Subcutaneous abdominal adipose tissue (tissue), 5 donors: ENCODE measurements at regions not wholly inside any gene's neighbourhood (a gene's known extent, or its start where the extent isn't known, plus 50 kb on each side); places are given as distances from the start of the nearest gene placed in this dataset.
"Not testable (repeated sequence)": the region's sequence is repeated elsewhere in the genome, so short reads cannot be mapped to it uniquely, and the experiment has no call there.

ENCODE experiments used
- H3K27ac ChIP-seq: one replicate; pipeline ENCODE4 v1.7.0; 2013; ENCODE audit warnings: low read depth, mild to moderate bottlenecking, inconsistent platforms, low read length, moderate library complexity
- H3K27me3 ChIP-seq, 5 donors: one replicate each; pipeline ENCODE4 v1.7.0; 2013; ENCODE audit warnings: low read length in 5 of 5, inconsistent platforms in 1 of 5; ENCODE audit not compliant: control insufficient read depth in 5 of 5, insufficient read depth in 4 of 5
- H3K36me3 ChIP-seq, 5 donors: one replicate each; pipeline ENCODE4 v1.7.0; 2013; ENCODE audit warnings: low read length in 5 of 5; ENCODE audit not compliant: control insufficient read depth in 5 of 5, insufficient read depth in 5 of 5
- H3K4me1 ChIP-seq, 5 donors: one replicate each; pipeline ENCODE4 v1.7.0; 2013; ENCODE audit warnings: low read length in 5 of 5, mild to moderate bottlenecking in 3 of 5, moderate library complexity in 1 of 5; ENCODE audit not compliant: control insufficient read depth in 5 of 5, insufficient read depth in 5 of 5
- H3K4me3 ChIP-seq, 5 donors: one replicate each; pipeline ENCODE4 v1.7.0; 2013; ENCODE audit warnings: low read length in 5 of 5, low read depth in 1 of 5
- H3K9ac ChIP-seq, 5 donors: one replicate each; pipeline ENCODE4 v1.7.0; 2013; ENCODE audit warnings: low read length in 5 of 5, mild to moderate bottlenecking in 4 of 5, moderate library complexity in 3 of 5
- H3K9me3 ChIP-seq, 5 donors: one replicate each; pipeline ENCODE4 v1.7.0; 2013; ENCODE audit warnings: low read length in 5 of 5; ENCODE audit not compliant: control insufficient read depth in 5 of 5
- donor health status: healthy.
- donor health status: healthy.
- donor health status: healthy.
- donor health status: healthy.
- donor health status: healthy.

DNA sequence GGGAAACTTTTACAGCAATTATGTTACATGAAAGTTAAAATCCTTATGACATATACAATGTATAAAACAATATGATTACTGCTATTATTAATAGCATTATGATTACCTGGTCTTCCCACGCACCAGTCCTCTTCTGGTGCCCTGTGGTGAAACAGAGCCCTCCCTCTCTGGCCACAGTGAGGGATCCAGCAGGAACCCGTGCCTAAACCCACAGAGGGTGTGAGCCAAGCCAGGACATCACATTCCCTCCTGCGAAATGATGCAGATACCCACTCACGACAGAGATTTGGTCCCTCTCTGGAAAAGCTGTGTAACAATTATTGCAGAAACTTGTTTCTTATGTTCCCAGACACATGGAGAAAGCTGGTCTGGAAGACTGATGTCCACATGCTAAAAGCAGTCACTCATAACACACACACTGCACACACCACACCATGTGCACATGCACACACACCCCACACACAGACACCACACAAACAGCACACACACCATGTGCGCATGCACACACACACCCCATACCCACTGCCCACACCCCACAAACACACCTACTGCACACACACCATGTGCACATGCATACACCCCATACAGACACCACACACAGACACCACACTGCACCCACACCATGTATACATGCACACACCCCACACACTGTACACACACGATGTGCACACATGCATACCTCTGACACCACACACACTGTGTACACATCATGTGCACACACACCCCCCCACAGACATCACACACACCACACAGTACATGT is 1462.2 kb downstream of the FOXD4L5 start:
- not testable (repeated sequence) for H3K4me1 ChIP-seq, H3K4me3 ChIP-seq, H3K27ac ChIP-seq, H3K36me3 ChIP-seq, H3K9ac ChIP-seq, H3K27me3 ChIP-seq
- peaks cover 2 to 15% (median 5%) of the 10 kb centered on the region in 5 donors for H3K9me3 ChIP-seq

DNA sequence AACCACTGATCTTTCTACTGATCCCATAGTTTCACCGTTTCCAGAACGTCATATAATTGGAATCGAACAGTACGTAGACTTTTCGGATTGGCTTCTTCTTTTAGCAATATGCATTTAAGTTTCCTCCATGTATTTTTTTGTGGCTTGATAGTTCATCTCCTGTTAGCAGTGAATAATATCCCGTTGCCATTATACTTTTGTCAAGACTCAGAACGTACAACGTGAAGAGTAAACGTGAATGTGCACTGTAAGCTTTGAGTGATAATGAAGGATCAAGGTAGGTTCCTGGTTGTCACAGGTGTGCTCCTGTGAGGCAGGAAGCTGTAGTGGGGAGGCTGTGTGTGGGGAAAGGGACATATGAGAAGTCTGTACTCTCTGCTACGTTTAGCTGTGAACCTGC is 1463.7 kb downstream of the FOXD4L5 start:
- H3K9me3 ChIP-seq, result peaks cover 7 to 24% (median 10%) of the 10 kb centered on the region in 5 donors
- not testable (repeated sequence) for H3K4me3 ChIP-seq, H3K27ac ChIP-seq, H3K9ac ChIP-seq, H3K36me3 ChIP-seq
- peaks cover 0 to 14% (median 6%) of the 10 kb centered on the region in 5 donors for H3K4me1 ChIP-seq
- peaks cover 5 to 15% (median 10%) of the 10 kb centered on the region in 5 donors for H3K27me3 ChIP-seq

DNA sequence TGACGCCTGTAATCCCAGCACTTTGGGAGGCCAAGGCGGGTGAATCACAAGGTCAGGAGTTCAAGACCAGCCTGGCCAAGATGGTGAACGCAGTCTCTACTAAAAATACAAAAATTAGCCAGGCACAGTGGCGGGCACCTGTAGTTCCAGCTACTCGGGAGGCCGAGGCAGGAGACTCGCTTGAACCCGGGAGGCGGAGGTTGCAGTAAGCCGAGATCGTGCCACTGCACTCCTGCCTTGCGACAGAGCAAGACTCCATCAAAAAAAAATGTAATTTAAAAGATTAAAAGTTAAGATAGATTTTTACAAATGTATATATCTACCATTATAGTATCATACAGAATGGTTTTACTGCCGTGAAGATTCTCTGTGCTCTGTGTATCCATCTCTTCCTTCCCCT is 1464.1 kb downstream of the FOXD4L5 start:
- not testable (repeated sequence) for H3K9ac ChIP-seq, H3K4me3 ChIP-seq, H3K27ac ChIP-seq, H3K36me3 ChIP-seq
- Histone ChIP-seq H3K9me3 (peaks cover 7 to 28% (median 11%) of the 10 kb centered on the region in 5 donors), H3K27me3 (peaks cover 5 to 15% (median 10%) of the 10 kb centered on the region in 5 donors), H3K4me1 (peaks cover 0 to 14% (median 6%) of the 10 kb centered on the region in 5 donors)

DNA sequence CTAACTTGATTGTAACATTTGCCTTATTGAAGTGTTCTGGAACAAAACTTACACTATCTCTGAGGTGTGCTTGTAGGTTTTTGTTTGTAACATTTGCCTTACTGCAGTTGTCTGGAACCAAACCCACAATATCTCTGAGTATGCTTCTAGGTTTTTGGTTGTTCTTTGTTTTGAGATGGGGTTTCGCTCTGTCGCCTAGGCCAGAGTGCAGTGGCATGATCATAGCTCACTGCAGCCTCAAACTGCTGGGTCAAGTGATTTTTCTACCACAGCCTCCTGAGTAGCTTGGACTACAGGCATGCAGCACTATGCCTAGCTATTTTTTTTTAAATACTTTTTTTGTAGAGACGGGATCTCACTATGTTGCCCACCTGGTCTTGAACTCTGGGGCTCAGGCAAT is 1464.6 kb downstream of the FOXD4L5 start:
- Histone ChIP-seq H3K27me3 (peaks cover 5 to 15% (median 10%) of the 10 kb centered on the region in 5 donors), H3K9me3 (peaks cover 7 to 33% (median 13%) of the 10 kb centered on the region in 5 donors), H3K4me1 (peaks cover 0 to 14% (median 6%) of the 10 kb centered on the region in 5 donors)
- H3K36me3 ChIP-seq, H3K9ac ChIP-seq, H3K4me3 ChIP-seq, H3K27ac ChIP-seq: not testable (repeated sequence)

DNA sequence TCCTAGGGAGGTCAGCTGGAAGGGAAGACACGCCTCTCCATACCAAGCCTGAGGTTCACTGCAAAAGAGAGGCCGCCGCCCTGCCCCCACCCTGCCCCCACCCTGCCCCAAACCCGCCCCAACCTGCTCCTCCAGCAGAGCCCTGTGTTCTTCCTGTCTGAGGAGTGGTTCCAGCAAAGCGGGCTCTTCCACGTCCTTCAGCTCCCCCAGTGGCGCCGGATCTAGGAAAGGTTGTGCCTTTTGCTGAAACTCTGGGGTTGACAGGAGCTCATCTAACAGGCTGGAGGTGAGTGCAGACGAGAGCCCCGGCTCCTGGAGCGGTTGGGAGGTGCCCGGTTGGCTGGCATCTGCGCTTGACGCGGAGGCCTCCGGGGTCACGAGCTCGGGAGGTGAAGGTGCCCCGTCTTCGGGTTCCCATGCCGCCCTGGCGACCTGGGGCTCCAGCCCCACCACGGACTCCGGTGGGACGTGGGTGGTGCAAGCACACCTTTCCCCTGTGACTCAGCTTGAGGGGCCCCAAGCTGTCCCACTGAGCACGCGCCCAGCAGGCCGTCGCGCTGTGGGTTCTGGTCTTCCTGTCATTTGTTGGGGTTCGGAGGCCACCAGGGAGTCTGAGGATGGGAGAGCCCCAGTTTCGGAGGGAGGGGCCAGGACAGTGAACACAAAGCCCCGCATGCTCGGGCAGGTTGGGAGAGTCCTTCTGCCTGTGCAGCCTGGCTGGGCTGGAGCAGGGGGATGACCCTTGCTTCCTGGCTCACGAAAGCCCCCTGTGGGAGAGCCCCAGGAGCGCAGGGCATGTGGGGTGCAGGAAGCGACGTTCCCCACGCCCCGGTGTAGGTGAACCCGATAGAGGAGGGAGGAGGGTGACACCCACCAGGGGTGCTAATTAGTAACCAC is 1467.1 kb downstream of the FOXD4L5 start:
- no peaks in the 10 kb centered on the region for H3K36me3 ChIP-seq
- H3K27me3 ChIP-seq, result peaks cover 5 to 15% (median 10%) of the 10 kb centered on the region in 5 donors
- H3K9me3 ChIP-seq, result peaks cover 7 to 25% (median 17%) of the 10 kb centered on the region in 5 donors
- no peak overlapping the region for H3K9ac ChIP-seq
- H3K27ac ChIP-seq, result no peak overlapping the region
- peaks cover 0 to 14% (median 6%) of the 10 kb centered on the region in 5 donors for H3K4me1 ChIP-seq
- peak overlapping the region; percentile 13 to 61 (median 46) for H3K4me3 ChIP-seq

DNA sequence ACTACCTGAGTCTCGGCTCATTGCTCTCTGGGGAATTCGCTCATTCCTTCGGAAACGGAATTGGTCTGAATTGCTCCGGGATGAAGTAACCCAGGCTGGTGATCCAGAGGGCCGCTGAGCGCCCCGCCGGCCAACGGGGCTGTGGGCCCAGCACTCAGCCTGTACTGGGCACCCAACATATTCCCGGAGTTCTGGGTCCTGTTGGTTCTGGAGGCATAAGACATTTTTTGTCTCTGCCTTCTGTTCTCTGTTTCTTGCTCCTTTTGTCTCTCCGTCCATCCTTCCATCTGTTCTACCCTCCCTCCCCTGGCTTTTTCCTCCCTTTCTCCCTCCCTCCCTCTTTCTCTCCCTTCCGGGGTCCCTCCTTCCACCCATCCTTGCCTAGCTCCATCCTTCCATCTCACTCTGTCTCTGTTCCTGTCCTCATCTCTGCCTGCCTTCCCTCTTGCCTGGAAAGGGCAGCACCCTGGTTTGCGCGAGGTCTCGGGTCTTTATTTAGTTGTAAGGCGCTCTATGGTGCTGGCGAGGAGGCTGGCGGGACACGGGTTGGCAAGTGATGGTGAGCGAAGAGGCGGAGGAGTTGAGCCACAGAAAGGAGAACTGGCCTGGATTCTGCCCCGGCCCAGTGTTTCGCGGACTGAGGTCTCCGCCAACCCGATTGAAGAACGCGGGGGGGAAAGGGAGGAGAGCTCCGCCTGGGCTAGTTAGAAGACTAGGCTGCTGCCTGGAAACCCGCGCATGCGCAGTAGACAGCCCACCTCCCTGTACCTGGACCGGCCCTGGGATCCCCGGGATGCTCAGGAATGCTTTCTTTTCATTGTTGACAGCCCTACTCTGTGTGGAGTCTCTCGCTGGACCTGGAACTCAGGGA is 1468.0 kb downstream of the FOXD4L5 start:
- Histone ChIP-seq H3K9me3 (peaks cover 7 to 25% (median 17%) of the 10 kb centered on the region in 5 donors), H3K27me3 (peaks cover 5 to 15% (median 10%) of the 10 kb centered on the region in 5 donors), H3K9ac (peak overlapping the region in 1 of 5 donors; percentile 63), H3K27ac (no peak overlapping the region), H3K36me3 (no peaks in the 10 kb centered on the region), H3K4me1 (peaks cover 0 to 14% (median 6%) of the 10 kb centered on the region in 5 donors), H3K4me3 (peak overlapping the region; percentile 29 to 61 (median 46))

DNA sequence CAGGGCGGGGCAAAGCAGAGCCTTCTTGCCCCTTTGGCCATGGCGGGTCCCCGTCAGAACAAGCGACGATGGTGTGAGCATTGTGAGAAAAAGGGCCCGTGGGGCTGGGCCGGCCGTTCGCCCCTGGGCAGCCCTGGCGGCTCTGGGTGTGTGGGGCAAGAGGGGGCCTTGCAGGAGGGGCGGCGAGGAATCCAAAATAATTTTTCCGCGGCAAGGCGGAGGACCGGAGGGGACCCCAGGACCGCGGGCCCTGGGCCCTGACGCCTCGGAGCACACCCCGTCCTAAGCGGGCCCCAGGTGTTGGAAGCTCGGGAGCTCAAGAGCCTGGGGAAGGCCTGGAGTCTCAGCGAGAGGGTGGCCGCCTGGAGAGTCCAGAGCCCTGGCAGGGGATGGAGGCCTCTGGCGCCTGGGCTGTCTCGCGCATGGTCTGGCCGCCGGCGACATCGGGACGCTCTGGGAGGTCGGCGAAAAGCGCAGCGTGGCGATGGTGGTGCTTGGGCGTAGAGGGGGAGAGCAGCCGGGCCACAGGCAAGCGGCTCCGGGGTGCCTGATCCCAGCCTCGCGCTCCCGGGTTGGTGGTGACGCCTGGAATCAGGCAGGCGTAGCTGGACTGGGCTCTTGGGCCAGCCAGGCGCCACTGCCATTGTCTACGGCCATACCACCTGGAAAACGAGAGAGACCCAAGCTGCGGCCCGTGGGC is 1469.9 kb downstream of the FOXD4L5 start:
- not testable (repeated sequence) for H3K36me3 ChIP-seq, H3K27ac ChIP-seq, H3K9ac ChIP-seq
- H3K4me1 ChIP-seq, result peaks cover 0 to 14% (median 6%) of the 10 kb centered on the region in 5 donors
- H3K27me3 ChIP-seq, result peaks cover 5 to 15% (median 10%) of the 10 kb centered on the region in 5 donors
- H3K4me3 ChIP-seq, result peak overlapping the region in 1 of 5 donors; percentile 22
- H3K9me3 ChIP-seq, result peaks cover 5 to 25% (median 17%) of the 10 kb centered on the region in 5 donors

DNA sequence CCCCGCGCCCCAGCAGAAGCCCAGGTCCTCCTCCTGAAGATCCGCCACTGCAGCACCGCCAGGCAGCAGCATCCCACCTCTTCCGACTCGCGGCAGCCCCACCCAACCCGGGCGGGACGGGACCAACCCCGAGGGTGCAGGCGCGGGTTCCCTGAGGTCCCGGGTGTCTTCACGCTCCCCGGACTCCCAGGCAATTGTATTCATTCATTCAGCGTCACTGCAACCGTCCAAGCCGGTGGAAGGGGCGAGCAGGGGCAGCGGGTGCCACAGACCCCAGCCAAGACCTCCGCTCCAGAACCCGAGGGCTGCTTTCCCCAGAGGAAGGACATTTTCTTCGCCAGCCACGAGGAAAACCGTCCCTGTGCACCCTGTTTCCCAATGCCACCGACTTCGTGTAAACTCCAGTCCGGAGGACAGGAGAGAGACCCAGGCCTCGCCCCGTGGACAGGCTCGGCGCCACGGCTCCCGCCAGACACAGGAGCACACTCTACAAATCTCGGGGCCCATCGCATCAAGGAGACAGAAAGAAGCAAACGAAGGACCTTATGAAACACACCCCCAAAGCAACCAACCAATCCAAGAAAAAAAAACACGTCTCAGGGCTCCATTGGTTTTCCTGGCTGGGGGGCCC is 1471.5 kb downstream of the FOXD4L5 start:
- not testable (repeated sequence) for H3K36me3 ChIP-seq

More for the DNA sequence above, 1471.5 kb downstream of the FOXD4L5 start:
- peaks cover 5 to 25% (median 17%) of the 10 kb centered on the region in 5 donors for H3K9me3 ChIP-seq
- H3K9ac ChIP-seq, H3K27ac ChIP-seq: not testable (repeated sequence)
- H3K4me1 ChIP-seq, result peaks cover 0 to 14% (median 6%) of the 10 kb centered on the region in 5 donors
- peaks cover 5 to 15% (median 10%) of the 10 kb centered on the region in 5 donors for H3K27me3 ChIP-seq
- H3K4me3 ChIP-seq, result peak overlapping the region in 2 of 5 donors; percentile 26 to 34
